Hepatocyte (in vitro differentiated cells): ENCODE measurements at regions not wholly inside any gene's neighbourhood (a gene's known extent, or its start where the extent isn't known, plus 50 kb on each side); places are given as distances from the start of the nearest gene placed in this dataset.
"Not testable (repeated sequence)": the region's sequence is repeated elsewhere in the genome, so short reads cannot be mapped to it uniquely, and the experiment has no call there.

Source experiments
- DNase-seq: peaks from one replicate; pipeline ENCODE4 v3.0.0-alpha.2; 2016; ENCODE audit warnings: low spot score
- H2AFZ ChIP-seq: fragments of 200-600 bp; sonication (generic); 2 replicates; pipeline ENCODE4 v1.6.0; 2016; ENCODE audit warnings: antibody characterized with exemption, mild to moderate bottlenecking
- H3K27ac ChIP-seq: fragments of 200-600 bp; sonication (generic); 2 replicates; pipeline ENCODE4 v1.5.1; 2016; ENCODE audit warnings: mild to moderate bottlenecking
- H3K27me3 ChIP-seq: fragments of 200-600 bp; sonication (generic); 2 replicates; pipeline ENCODE4 v1.6.1; 2016
- H3K36me3 ChIP-seq: fragments of 200-600 bp; sonication (generic); replicated peaks from 2 replicates; pipeline ENCODE4 v1.5.1; 2016; ENCODE audit warnings: low read depth; ENCODE audit not compliant: insufficient read depth
- H3K4me1 ChIP-seq: fragments of 200-600 bp; sonication (generic); 2 replicates; pipeline ENCODE4 v1.5.1; 2016; ENCODE audit warnings: mild to moderate bottlenecking, moderate library complexity; ENCODE audit not compliant: insufficient read depth
- H3K4me2 ChIP-seq: fragments of 200-600 bp; sonication (generic); 2 replicates; pipeline ENCODE4 v1.6.0; 2016
- H3K4me3 ChIP-seq: fragments of 200-600 bp; sonication (generic); 2 replicates; pipeline ENCODE4 v1.5.1; 2016; ENCODE audit warnings: mild to moderate bottlenecking
- H3K79me2 ChIP-seq: fragments of 200-600 bp; sonication (generic); 2 replicates; pipeline ENCODE4 v1.6.0; 2017; ENCODE audit warnings: mild to moderate bottlenecking
- H3K9me2 ChIP-seq: fragments of 200-600 bp; sonication (generic); replicated peaks from 2 replicates; pipeline ENCODE4 v1.6.0; 2017; ENCODE audit warnings: mild to moderate bottlenecking; ENCODE audit not compliant: insufficient read depth
- H3K9me3 ChIP-seq: fragments of 200-600 bp; sonication (generic); 2 replicates; pipeline ENCODE4 v1.5.1; 2016; ENCODE audit warnings: low read depth, mild to moderate bottlenecking
- H4K20me1 ChIP-seq: fragments of 200-600 bp; sonication (generic); 2 replicates; pipeline ENCODE4 v1.6.0; 2016; ENCODE audit warnings: mild to moderate bottlenecking; ENCODE audit not compliant: insufficient read depth, poor library complexity, severe bottlenecking
- CTCF ChIP-seq: fragments of 200-600 bp; sonication (generic); IDR thresholded peaks from 2 replicates; pipeline ENCODE4 v1.5.1; 2016; ENCODE audit warnings: antibody characterized with exemption, mild to moderate bottlenecking; ENCODE audit not compliant: poor library complexity
- EZH2 ChIP-seq: fragments of 200-600 bp; sonication (generic); IDR thresholded peaks from 2 replicates; pipeline ENCODE4 v1.6.1; 2016; ENCODE audit warnings: antibody characterized with exemption, mild to moderate bottlenecking, borderline replicate concordance
- EZH2phosphoT487 ChIP-seq: fragments of 200-600 bp; sonication (generic); IDR thresholded peaks from one replicate; pipeline ENCODE4 v1.6.1; 2018; ENCODE audit warnings: antibody characterized with exemption, mild to moderate bottlenecking, low read depth, moderate library complexity; ENCODE audit not compliant: unreplicated experiment, severe bottlenecking
- WGBS: methylation state at CpG from one replicate; pipeline ENCODE4 v1.1.6; 2016; ENCODE audit warnings: low lambda C conversion rate; ENCODE audit errors: missing lambda C conversion rate; 5-methylcytosine and 5-hydroxymethylcytosine counted together

- no peaks in the 10 kb centered on the region for H3K79me2 ChIP-seq
- no peak overlapping the region for H3K27ac ChIP-seq
- no peak for TF ChIP-seq EZH2
- no peak for TF ChIP-seq EZH2phosphoT487
- TF ChIP-seq CTCF: no peak
- no peaks in the 10 kb centered on the region for H3K9me3 ChIP-seq
- H4K20me1 ChIP-seq: no peaks in the 10 kb centered on the region
- H3K4me1 ChIP-seq: no peaks in the 10 kb centered on the region
- H3K27me3 ChIP-seq: no peaks in the 10 kb centered on the region
- H3K4me3 ChIP-seq: no peak overlapping the region
- H3K36me3 ChIP-seq: no peaks in the 10 kb centered on the region
- no peak for DNase-seq
- no peak overlapping the region for H3K4me2 ChIP-seq
- 95% methylated on average over 2 of the region's 2 CpGs for WGBS
- H2AFZ ChIP-seq: no peak overlapping the region
- H3K9me2 ChIP-seq: no peaks in the 10 kb centered on the region
Measured at GRCh38 chr1:82782599-82782998, 981.9 kb downstream of the ADGRL2 start.

- H3K4me2 ChIP-seq: no peak overlapping the region
- 75% methylated on average over 4 of the region's 4 CpGs for WGBS
- H3K36me3 ChIP-seq: no peaks in the 10 kb centered on the region
Measured at GRCh38 chr1:82778612-82779011, 977.9 kb downstream of the ADGRL2 start.

GRCh38 chr1:82777240-82777639 lies 976.5 kb downstream of the ADGRL2 start:
- Histone ChIP-seq H3K9me3 (no peaks in the 10 kb centered on the region), H3K27me3 (no peaks in the 10 kb centered on the region), H2AFZ (no peak overlapping the region), H3K4me1 (no peaks in the 10 kb centered on the region), H3K36me3 (no peaks in the 10 kb centered on the region), H3K27ac (no peak overlapping the region), H3K9me2 (no peaks in the 10 kb centered on the region), H3K4me2 (no peak overlapping the region), H3K4me3 (no peak overlapping the region), H3K79me2 (no peaks in the 10 kb centered on the region), H4K20me1 (no peaks in the 10 kb centered on the region)
- no peak for TF ChIP-seq CTCF
- no peak for TF ChIP-seq EZH2
- no peak for TF ChIP-seq EZH2phosphoT487
- WGBS: 98% methylated on average over 12 of the region's 12 CpGs
- no peak for DNase-seq

More at GRCh38 chr1:82778612-82779011, 977.9 kb downstream of the ADGRL2 start:
- Histone ChIP-seq H3K4me1 (no peaks in the 10 kb centered on the region), H4K20me1 (no peaks in the 10 kb centered on the region), H2AFZ (no peak overlapping the region), H3K79me2 (no peaks in the 10 kb centered on the region), H3K4me3 (no peak overlapping the region), H3K27ac (no peak overlapping the region), H3K9me3 (no peaks in the 10 kb centered on the region), H3K9me2 (no peaks in the 10 kb centered on the region), H3K27me3 (no peaks in the 10 kb centered on the region)
- no peak for TF ChIP-seq EZH2
- no peak for TF ChIP-seq EZH2phosphoT487
- peak; percentile 26 for TF ChIP-seq CTCF
- DNase-seq: peak; percentile 22

GRCh38 chr1:82776730-82777129 lies 976.0 kb downstream of the ADGRL2 start:
- not testable (repeated sequence) for H3K79me2 ChIP-seq, H3K4me2 ChIP-seq, H2AFZ ChIP-seq, H3K4me1 ChIP-seq, H3K9me2 ChIP-seq, H3K27ac ChIP-seq, H3K36me3 ChIP-seq, H3K9me3 ChIP-seq, DNase-seq, H3K27me3 ChIP-seq, H4K20me1 ChIP-seq, H3K4me3 ChIP-seq
- 97% methylated on average over 25 of the region's 30 CpGs for WGBS
